Activated CD8-positive, alpha-beta memory T cell treated with anti-CD3 and anti-CD28 coated beads, Interleukin-2, amount 50 U/mL, for 48 hours (primary cell): ENCODE measurements at regions not wholly inside any gene's neighbourhood (a gene's known extent, or its start where the extent isn't known, plus 50 kb on each side); places are given as distances from the start of the nearest gene placed in this dataset.
"Not testable (repeated sequence)": the region's sequence is repeated elsewhere in the genome, so short reads cannot be mapped to it uniquely, and the experiment has no call there.

ENCODE experiments used
- DNase-seq: peaks from one replicate; pipeline ENCODE4 v3.0.0-alpha.2; 2020

DNA sequence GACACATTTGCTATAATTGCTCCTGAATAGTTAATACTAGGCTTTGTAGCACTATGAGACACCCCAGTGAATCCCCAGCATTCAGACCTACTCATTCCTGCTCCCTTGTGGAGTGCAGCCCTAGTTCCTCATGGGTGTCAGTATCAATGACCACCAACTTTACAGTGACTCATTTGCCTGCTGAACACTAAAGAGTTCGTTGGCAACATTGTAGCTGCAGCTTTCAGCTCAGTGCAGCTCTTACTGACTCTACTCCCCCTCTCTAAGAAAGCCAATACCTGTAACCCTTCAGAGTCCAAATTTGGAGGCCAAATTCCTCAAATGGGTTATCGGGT, 127.1 kb upstream of the MTPN start:
- no peak for DNase-seq

- DNase-seq, result no peak
These were observed 126.5 kb upstream of the MTPN start for GRCh38 chr7:136103545-136104268.

GRCh38 chr7:136102881-136103280, 125.7 kb upstream of the MTPN start:
- no peak for DNase-seq

- not testable (repeated sequence) for DNase-seq
These were observed 115.6 kb upstream of the MTPN start for GRCh38 chr7:136092714-136093113.

DNA sequence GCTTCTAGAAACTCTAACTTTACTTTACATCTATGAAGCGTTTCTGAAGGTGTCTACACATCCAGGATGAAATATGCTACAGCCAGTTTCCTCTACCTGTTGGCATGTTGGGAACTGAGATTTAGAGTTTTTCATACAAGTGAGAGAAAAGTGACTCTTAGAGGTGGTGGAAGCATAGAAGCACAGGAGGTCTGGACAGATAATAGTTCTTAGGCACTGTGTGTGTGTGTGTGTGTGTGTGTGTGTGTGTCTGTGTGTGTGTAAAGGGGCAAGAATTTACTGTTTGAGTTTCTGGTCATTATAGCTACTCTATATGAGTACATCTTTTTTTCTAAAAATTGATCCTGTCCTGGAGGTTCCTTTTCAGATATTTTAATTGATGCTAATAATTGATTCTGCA, 110.7 kb upstream of the MTPN start:
- DNase-seq, result no peak

DNA sequence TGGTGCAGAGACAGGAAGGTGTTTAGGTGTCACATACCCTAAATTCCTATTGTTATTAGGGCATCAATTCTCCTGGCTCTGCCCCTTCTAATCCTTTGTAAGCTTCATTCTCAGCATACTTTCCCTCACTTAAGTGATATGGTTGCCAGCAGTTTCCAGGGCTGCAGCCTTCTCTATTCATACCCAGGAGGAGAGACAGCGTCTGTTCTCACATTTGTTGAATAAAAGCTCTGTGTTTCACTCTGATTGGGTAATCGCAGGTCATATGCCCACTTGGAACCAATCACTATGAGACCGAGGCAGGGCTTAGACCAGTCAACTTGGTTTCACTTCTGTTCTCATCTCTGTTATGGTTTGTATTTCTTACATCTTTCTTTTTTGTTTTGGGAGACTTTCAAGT, 109.6 kb upstream of the MTPN start:
- no peak for DNase-seq

- no peak for DNase-seq
These were observed 102.8 kb upstream of the MTPN start for GRCh38 chr7:136079934-136080333.

- DNase-seq, result no peak
These were observed 102.3 kb upstream of the MTPN start for GRCh38 chr7:136079478-136079892.

- DNase-seq, result no peak
These were observed 101.9 kb upstream of the MTPN start for GRCh38 chr7:136079066-136079465.

DNA sequence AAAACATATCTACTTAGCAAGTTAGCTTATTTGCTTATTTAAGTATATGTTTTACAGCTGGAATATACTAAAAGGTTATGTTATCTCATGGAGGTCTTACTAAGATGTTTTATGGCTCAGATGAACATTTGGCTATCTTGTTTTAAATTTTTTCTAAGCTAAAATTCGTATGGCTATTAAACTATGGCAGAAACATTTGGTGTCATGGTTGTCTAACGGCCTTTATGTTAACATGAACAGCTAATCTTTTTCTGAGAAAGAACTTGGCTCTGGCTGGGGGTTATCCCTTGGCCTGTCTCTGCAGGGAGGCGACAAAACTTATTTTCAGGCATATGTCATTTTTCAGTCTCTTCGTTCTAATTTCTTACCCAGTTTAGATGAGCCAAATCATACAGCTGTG, 101.5 kb upstream of the MTPN start:
- DNase-seq, result no peak

DNA sequence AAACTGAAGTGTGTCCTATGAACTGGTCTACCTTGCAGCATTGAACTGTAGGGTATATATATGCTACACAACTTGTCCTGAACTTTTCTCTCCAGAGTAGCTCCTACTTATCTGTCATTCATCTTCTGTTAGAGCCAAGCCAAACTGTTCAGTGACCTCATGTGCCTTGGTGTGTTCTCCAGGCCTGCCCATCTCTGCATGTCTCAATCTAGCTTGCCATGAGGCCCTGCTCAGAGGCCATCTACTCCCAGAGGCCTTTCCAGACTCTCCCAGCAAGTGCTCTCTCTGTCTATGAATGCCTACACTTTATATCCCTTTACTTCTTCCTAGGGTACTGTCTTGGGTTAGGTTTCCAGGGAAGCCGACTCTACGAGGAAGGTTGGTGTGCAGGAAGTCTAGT, 99.8 kb upstream of the MTPN start:
- no peak for DNase-seq

DNA sequence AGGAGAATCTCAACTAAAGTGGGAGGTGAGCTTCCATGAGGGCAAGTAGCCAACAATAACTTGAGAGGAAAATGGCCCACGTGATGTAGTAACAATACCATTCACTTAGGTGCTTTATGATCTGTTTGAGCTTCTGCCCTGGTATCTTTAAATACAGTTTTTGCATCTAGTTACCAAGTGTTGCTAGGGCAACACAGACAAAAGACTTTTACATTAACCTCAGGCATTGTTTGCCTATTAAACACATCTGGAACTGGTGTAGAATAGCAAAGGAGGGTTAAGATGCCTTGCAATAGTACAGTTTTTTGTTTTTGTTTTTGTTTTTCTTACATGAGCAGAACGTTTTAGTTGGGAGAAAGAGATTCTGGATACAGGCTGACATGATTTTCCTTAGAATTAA, 97.7 kb upstream of the MTPN start:
- no peak for DNase-seq

DNA sequence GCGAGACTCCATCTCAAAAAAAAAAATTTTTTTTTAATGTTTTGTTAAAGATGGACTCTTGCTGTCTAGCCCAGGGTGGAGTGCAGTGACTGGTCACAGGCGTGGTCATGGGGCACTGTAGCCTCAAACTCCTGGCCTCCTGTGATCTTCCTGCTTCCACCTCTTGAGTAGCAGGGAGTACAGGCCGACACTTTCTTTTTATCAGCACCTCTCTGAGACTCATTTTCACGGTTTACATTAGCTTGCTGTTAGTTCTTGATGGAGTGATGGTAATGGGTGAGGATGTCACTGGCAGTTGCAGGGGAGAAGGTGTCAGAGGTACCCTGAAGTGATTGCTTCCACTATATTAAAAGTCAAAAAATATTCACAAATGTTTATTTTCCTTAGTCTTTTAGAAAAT, 95.3 kb upstream of the MTPN start:
- no peak for DNase-seq

DNA sequence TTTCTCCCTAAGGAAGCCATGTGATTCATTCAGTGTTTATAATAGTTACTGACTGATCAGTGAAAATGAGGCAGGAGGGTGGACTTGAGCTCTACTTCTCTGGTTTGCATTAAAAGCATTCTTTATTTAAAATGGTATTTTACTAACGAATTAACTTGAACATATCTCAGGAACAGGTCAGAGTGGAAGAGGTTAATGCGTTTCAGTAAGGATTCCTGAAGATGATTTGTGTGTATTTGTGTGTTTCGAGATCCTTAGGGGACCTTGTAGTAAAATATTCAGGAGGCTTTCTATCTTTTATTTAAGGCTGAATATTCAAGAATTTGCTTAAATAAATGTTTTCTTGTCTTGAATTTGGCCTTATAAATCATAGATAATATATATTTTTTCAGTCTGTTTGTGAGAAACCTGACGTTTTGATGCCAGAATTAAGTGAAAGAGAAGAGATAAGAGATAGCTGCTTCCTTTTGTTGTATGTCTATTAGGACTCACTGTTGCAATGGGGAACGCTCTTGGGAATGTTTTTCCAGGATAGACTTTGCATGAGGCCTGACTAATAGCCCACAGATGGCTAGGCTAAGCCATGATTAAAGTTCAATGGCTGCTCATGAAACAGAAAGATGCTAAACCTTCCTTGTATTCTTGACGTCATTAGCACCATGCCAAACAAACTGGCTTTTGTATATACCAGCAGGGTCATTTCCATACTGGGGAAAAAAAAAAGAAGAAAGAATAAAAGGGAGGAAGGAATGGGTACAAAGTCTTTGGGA, 93.8 kb upstream of the MTPN start:
- no peak for DNase-seq

- no peak for DNase-seq
These were observed 92.8 kb upstream of the MTPN start for GRCh38 chr7:136069840-136070529.

DNA sequence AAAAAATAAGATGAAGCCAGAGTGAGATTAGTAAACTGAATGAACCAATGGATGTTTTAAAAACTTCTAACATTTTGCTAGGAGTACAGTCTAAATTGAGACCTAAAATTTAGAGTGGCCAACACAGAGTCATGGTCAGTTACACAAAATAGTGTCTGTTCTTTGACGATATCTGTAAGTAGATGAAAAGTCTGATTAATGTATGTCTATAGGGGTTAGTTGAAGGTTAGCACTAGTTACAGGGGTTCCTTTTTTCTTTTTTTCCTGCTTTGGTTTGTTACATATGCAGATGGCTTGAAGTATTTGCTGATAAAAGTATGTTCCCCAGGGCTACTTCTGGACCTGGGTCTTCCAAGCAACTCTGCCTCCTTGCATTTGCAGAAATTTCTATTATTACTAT, 90.1 kb upstream of the MTPN start:
- DNase-seq, result no peak

DNA sequence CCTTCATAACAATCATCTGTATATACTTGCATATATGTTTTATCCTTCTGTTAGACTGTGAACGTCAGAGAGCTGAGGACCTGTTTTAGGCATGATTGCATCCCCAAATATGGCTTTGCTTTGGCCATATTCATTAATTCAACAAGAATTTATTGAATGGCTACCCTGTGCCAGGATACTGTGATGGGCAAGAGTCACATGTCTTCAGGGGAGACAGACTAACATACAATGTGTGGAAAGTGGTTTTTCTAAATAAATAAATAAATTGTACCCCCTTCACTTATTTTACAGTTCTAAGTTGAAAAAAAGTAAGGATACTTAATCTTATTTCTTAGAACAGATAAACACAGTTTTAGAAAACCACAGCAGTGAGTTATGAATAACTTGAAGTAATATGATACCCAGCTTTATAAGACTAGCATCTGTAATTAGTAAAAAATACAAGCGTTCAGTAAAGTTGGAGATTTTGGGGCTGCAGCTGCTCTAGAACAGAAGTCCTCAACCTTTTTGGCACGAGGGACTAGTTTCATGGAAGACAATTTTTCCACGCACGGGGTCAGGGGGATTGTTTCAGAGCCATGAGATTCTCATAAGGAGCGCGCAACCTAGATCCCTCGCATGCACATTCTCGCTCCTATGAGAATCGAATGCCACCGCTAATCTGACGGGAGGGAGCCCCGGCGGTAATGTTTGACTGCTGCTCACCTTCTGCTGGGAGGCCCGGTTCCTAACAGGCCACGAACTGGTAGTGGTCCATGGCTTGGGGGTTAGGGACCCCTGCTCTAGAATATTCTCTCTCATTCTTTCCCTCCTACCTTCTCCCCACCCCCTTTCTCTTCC, 89.4 kb upstream of the MTPN start:
- no peak for DNase-seq

GRCh38 chr7:136064627-136065237, 87.6 kb upstream of the MTPN start:
- DNase-seq, result no peak

- DNase-seq, result no peak
These were observed 86.9 kb upstream of the MTPN start for GRCh38 chr7:136064081-136064480.

- DNase-seq, result no peak
These were observed 86.1 kb upstream of the MTPN start for GRCh38 chr7:136063326-136063666.

DNA sequence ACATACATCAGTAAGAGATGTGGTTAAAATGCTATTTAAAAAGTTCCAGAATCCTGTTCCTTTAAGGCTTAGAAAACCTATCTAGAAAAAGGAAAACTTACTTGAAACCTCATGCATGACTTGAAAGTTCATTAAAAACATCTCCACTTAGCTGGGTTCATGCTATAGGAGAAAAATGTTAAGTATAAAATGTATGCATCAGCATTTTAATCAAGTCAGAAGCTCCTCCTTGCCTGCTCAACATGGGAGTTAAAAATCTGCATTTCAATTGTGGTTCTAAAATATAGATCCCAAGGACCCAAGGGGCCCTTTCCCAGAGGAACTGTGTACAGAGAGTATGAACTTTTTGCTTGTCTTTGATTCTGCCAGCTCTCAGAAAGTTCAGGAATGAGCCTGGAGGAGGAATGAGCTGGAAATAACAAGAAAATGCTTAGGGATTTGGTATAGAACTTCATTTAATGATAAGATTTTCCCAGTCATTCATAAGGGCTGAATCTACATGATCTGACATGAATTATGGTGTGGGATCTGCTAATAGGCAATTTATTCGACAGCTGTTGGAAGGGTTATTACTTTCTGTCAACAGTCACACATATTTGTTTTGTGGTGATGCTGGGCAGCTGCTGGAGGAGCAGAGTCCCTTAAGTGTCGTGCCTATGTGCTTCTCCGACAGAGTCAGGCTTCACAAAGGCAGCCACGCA, 85.6 kb upstream of the MTPN start:
- DNase-seq, result no peak

DNA sequence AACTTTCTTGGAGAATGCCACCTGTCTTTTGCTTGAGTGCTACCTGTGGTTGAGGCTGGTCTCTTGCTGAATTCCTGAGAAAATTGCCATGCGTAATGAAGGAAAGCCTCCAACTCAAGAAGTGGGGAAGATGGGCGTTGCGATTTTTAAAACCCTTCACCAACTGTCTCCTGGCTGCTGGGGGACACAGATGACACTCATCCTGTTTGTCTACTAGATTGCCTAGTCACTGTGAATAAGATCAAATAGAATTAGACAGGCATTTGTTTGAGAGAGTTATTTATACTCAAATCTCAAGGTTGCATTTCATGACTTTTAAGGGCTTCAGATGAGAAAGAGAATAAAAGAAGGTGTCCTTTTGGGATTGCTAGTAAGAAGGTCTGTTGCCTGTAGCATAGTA, 84.3 kb upstream of the MTPN start:
- DNase-seq, result no peak
